ENCODE measurements at regions not wholly inside any gene's neighbourhood (a gene's known extent, or its start where the extent isn't known, plus 50 kb on each side); places are given as distances from the start of the nearest gene placed in this dataset.

- intact Hi-C loops (cut with DNase I; ENCODE audit: low total_unique reads): no loop called here
- no peaks in the 10 kb centered on the region for H3K36me3 ChIP-seq
- no peaks in the 10 kb centered on the region for H3K27me3 ChIP-seq
- H3K9me3 ChIP-seq: no peaks in the 10 kb centered on the region
- TF ChIP-seq POLR2A (IDR thresholded peaks at IDR 0.05) (no peak), POLR2AphosphoS5 (IDR thresholded peaks at IDR 0.05) (no peak)
- no peak for DNase-seq
- no peak overlapping the region for H3K4me3 ChIP-seq
- 91 to 97% (median 96%) methylated on average over 6 of the region's 6 CpGs for WGBS, 5 donors
- no peaks in the 10 kb centered on the region for H3K4me1 ChIP-seq
- H3K27ac ChIP-seq: no peak overlapping the region
These were observed 1544.6 kb downstream of the OLFM4 start for GRCh38 chr13:54573186-54573585.

DNA sequence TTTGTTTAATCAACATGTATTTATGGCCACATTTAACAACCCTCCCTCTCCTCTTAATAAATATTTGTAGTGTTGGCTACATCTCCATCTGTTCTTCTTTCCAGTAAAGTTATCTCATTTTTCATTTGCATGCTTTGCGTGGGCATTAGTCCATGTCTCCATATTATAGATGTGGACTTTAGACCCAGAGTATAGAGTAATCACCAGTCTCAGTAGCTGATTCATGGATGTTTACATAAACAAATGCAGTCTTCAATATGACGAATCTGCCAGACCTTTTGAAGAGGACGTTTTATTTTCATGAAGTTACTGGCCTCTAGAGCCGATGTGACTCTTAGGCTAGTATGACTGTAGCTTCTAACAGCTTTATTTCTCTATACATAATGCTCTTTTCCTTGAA lies 1546.2 kb downstream of the OLFM4 start:
- intact Hi-C loops (cut with DNase I; ENCODE audit: low total_unique reads): no loop called here
- no peaks in the 10 kb centered on the region for H3K36me3 ChIP-seq
- H3K4me3 ChIP-seq: no peak overlapping the region
- 38 to 54% (median 42%) methylated on average over 4 of the region's 4 CpGs for WGBS, 5 donors
- H3K27ac ChIP-seq: no peak overlapping the region
- no peaks in the 10 kb centered on the region for H3K9me3 ChIP-seq
- no peak for DNase-seq
- TF ChIP-seq POLR2A (IDR thresholded peaks at IDR 0.05) (no peak), POLR2AphosphoS5 (IDR thresholded peaks at IDR 0.05) (no peak), EP300 (IDR thresholded peaks at IDR 0.05) (no peak)
- TF ChIP-seq, protein P1, sequence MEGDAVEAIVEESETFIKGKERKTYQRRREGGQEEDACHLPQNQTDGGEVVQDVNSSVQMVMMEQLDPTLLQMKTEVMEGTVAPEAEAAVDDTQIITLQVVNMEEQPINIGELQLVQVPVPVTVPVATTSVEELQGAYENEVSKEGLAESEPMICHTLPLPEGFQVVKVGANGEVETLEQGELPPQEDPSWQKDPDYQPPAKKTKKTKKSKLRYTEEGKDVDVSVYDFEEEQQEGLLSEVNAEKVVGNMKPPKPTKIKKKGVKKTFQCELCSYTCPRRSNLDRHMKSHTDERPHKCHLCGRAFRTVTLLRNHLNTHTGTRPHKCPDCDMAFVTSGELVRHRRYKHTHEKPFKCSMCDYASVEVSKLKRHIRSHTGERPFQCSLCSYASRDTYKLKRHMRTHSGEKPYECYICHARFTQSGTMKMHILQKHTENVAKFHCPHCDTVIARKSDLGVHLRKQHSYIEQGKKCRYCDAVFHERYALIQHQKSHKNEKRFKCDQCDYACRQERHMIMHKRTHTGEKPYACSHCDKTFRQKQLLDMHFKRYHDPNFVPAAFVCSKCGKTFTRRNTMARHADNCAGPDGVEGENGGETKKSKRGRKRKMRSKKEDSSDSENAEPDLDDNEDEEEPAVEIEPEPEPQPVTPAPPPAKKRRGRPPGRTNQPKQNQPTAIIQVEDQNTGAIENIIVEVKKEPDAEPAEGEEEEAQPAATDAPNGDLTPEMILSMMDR (IDR thresholded peaks at IDR 0.05): no peak
- no peaks in the 10 kb centered on the region for H3K4me1 ChIP-seq
- H3K27me3 ChIP-seq: no peaks in the 10 kb centered on the region

- no peak for TF ChIP-seq POLR2AphosphoS5 (IDR thresholded peaks at IDR 0.05)
- TF ChIP-seq, protein P1 (IDR thresholded peaks at IDR 0.05): no peak
- TF ChIP-seq EP300 (IDR thresholded peaks at IDR 0.05): no peak
- no peak for TF ChIP-seq POLR2A (IDR thresholded peaks at IDR 0.05)
- no peaks in the 10 kb centered on the region for H3K4me1 ChIP-seq
These were observed 1562.9 kb downstream of the OLFM4 start for GRCh38 chr13:54591540-54591939.

DNA sequence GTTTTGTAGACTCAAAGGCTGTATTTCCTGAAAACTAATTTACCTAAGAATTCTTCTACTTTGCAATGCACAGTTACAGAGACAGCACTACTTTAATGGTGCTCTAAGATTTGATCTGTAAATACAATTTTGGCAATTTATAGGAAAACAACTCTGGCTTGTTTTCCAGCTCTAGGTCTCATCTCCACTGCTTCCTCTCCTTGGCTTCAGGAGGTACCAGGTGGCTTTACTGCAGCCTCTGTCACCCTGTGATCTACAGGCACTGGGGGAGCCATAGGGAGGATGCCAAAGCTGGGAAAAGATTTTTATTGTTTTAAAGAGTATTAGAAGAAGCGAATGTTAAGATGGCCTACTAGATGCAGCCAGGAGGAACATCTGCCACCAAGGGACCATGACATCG lies 1563.6 kb downstream of the OLFM4 start:
- H3K27me3 ChIP-seq: no peaks in the 10 kb centered on the region
- H3K36me3 ChIP-seq: no peaks in the 10 kb centered on the region
- H3K4me1 ChIP-seq: no peaks in the 10 kb centered on the region
- H3K27ac ChIP-seq: no peak overlapping the region
- TF ChIP-seq, protein P1 (IDR thresholded peaks at IDR 0.05): no peak
- TF ChIP-seq EP300 (IDR thresholded peaks at IDR 0.05) (no peak), POLR2AphosphoS5 (IDR thresholded peaks at IDR 0.05) (no peak), POLR2A (IDR thresholded peaks at IDR 0.05) (no peak)
- peaks cover 0 to 10% (median 0%) of the 10 kb centered on the region in 4 donors for H3K9me3 ChIP-seq
- 77 to 96% (median 92%) methylated on average over 2 of the region's 2 CpGs for WGBS, 5 donors
- intact Hi-C loops (cut with DNase I; ENCODE audit: low total_unique reads): no loop called here
- DNase-seq: no peak
- H3K4me3 ChIP-seq: no peak overlapping the region

More at GRCh38 chr13:54591540-54591939, 1562.9 kb downstream of the OLFM4 start:
- peaks cover 0 to 10% (median 0%) of the 10 kb centered on the region in 4 donors for H3K9me3 ChIP-seq
- DNase-seq: no peak
- no peaks in the 10 kb centered on the region for H3K27me3 ChIP-seq
- no peaks in the 10 kb centered on the region for H3K36me3 ChIP-seq
- WGBS, 5 donors: 57 to 85% (median 69%) methylated on average over 3 of the region's 3 CpGs
- H3K27ac ChIP-seq: no peak overlapping the region
- intact Hi-C loops (cut with DNase I; ENCODE audit: low total_unique reads): no loop called here
- H3K4me3 ChIP-seq: no peak overlapping the region

- intact Hi-C loops (cut with DNase I; ENCODE audit: low total_unique reads): no loop called here
- no peaks in the 10 kb centered on the region for H3K4me1 ChIP-seq
- no peaks in the 10 kb centered on the region for H3K27me3 ChIP-seq
- no peak overlapping the region for H3K4me3 ChIP-seq
- H3K36me3 ChIP-seq: no peaks in the 10 kb centered on the region
- no peak for DNase-seq
- H3K9me3 ChIP-seq: peaks cover 0 to 10% (median 0%) of the 10 kb centered on the region in 4 donors
- TF ChIP-seq POLR2AphosphoS5 (IDR thresholded peaks at IDR 0.05) (no peak), POLR2A (IDR thresholded peaks at IDR 0.05) (no peak), EP300 (IDR thresholded peaks at IDR 0.05) (no peak)
- TF ChIP-seq, protein P1 (IDR thresholded peaks at IDR 0.05): no peak
- no peak overlapping the region for H3K27ac ChIP-seq
- 95 to 100% (median 97%) methylated on average over 1 to 3 of the region's 3 CpGs for WGBS, 5 donors
These were observed 1564.9 kb downstream of the OLFM4 start for GRCh38 chr13:54593504-54593903.

Data from stomach (tissue), 8 donors.